ENCODE measurements at regions not wholly inside any gene's neighbourhood (a gene's known extent, or its start where the extent isn't known, plus 50 kb on each side); places are given as distances from the start of the nearest gene placed in this dataset.

DNA sequence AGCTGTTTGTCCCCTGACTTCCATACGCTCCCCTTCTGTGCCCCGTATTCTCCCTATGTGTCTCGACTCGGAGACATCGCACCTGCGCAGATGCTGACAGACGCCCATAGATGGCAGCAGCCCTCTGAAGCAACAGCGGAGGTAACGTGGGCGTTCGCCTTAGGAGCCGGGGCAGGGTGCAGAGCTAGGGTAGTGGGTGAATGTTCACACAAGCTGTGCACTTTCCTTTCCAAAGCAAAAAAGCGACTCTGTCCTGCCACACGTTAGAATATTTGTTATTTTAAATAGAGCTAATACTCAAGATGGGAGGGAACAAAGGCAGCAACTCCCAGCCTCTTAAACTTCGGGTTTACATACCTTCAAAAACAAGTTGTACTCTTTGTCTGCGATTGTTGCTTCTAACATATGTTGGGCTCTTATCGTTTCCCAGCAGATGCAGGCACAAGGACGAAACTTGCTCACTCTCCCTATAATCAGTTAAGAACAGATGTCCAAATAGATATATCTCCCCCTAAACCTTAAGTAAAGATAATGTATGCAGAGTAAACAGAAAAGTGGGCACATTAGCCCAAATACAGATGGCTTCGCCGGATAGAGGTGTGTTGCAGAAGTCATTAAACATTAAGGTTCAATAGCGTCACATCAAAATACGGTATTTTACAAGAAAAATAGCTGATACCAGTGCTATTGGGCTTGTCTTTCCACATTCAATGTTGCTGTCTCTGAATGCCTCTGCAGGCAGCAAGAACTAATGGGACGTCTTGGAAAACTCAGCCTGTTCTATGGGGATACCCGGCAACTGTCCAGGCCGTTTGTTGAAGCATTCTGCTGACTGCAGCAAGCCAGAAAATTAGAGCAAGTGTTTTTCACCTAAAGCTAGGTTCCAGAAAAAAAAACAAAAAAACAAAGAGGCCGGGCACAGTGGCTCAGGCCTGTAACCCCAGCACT, 340.3 kb upstream of the PRKCQ start:
- TF ChIP-seq POLR2A (IDR thresholded peaks at IDR 0.05), result no peak
- TF ChIP-seq CTCF (IDR thresholded peaks at IDR 0.05), result peak in 2 of 3 donors; percentile 21 to 56
- TF ChIP-seq EP300 (IDR thresholded peaks at IDR 0.05), result no peak
- intact Hi-C loops (cut with DNase I), result no loop called here
- Histone ChIP-seq H3K4me3 (no peak overlapping the region), H3K9me3 (no peaks in the 10 kb centered on the region), H3K27ac (no peak overlapping the region), H3K27me3 (no peaks in the 10 kb centered on the region), H3K4me1 (ENCODE audit: insufficient read depth) (peaks cover 3% of the 10 kb centered on the region), H3K36me3 (no peaks in the 10 kb centered on the region)
- 14 to 19% (median 16%) methylated on average over 26 of the region's 26 CpGs for WGBS, 3 donors
- peak; percentile 35 to 77 (median 55) for DNase-seq

DNA sequence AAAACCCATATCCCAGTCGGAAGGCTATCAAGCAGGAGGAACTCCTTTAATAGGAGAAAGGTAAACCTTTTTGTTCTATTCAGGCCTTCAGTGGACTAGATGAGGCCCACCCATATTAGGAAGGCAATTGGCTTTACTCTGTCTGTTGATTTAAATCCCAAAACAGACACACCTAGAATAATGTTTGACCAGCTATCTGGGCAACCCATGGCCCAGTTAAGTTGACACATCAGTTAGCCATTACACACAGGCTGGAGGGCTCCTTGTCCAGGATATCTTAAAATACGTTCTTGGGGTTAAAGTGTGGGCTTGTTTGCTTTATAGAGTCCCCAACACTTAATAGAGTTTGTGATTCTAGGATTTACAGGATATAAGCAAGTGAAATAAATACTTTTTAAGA, 339.0 kb upstream of the PRKCQ start:
- intact Hi-C loops (cut with DNase I), result loop anchor here in 1 of 4 donors (10.0 kb wide), 1 partner anchor 486 kb away; no protein-coding TSS in a partner anchor
- WGBS, 3 donors, result 84 to 100% (median 93%) methylated on average over 2 of the region's 2 CpGs
- no peak overlapping the region for H3K27ac ChIP-seq
- TF ChIP-seq POLR2A (IDR thresholded peaks at IDR 0.05), result no peak
- no peak for TF ChIP-seq EP300 (IDR thresholded peaks at IDR 0.05)
- no peak for TF ChIP-seq CTCF (IDR thresholded peaks at IDR 0.05)
- no peak for DNase-seq
- H3K36me3 ChIP-seq, result no peaks in the 10 kb centered on the region
- no peak overlapping the region for H3K4me3 ChIP-seq
- H3K4me1 ChIP-seq (ENCODE audit: insufficient read depth), result peaks cover 3% of the 10 kb centered on the region
- H3K9me3 ChIP-seq, result no peaks in the 10 kb centered on the region
- no peaks in the 10 kb centered on the region for H3K27me3 ChIP-seq

DNA sequence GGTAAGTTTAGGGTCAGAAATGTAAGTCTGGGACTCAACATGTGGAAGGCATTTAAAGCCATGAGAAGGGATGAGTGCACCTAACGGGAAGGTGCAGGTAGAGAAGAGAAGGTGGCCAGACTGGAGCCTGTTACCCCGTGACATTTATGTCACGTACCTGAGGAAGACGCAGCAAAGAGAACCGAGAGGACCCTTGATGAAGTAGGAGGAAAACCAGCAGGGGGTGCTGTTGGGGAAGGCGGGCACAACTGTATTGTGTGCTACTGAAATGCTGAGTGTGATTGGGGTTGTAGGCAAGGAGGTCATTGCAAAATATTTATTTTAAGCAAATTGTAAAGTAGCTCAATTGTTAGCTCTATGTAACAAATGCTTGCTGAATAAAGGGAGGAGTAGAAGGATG, 338.2 kb upstream of the PRKCQ start:
- intact Hi-C loops (cut with DNase I), result loop anchor here in 1 of 4 donors (10.0 kb wide), 1 partner anchor 486 kb away; no protein-coding TSS in a partner anchor
- peak in 1 of 5 donors; percentile 37 for DNase-seq
- H3K36me3 ChIP-seq, result no peaks in the 10 kb centered on the region

DNA sequence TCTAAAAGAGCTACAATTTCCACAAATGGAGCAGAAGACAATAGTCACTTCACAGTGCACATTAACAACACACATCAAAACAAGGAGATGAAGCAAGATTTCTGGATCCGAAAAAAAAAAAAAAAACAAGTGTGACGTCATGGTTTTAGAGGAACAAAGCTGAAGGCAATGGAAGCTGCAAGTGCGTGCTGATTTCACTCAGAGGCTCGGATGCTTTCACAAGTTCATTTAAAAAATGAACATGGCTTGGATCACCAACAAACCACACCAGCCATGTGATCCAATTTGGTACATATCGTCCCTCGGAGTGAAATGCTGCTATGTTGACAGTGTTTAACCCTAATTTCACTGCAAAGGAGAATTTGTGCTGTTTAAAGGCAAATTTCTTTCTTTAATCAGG, 337.0 kb upstream of the PRKCQ start:
- H3K9me3 ChIP-seq, result no peaks in the 10 kb centered on the region
- no peak for DNase-seq
- H3K4me3 ChIP-seq, result no peak overlapping the region
- no peaks in the 10 kb centered on the region for H3K27me3 ChIP-seq
- peaks cover 5% of the 10 kb centered on the region for H3K4me1 ChIP-seq (ENCODE audit: insufficient read depth)
- intact Hi-C loops (cut with DNase I), result loop anchor here in 1 of 4 donors (10.0 kb wide), 1 partner anchor 488 kb away; no protein-coding TSS in a partner anchor
- H3K27ac ChIP-seq, result no peak overlapping the region
- H3K36me3 ChIP-seq, result no peaks in the 10 kb centered on the region
- TF ChIP-seq CTCF (IDR thresholded peaks at IDR 0.05) (no peak), EP300 (IDR thresholded peaks at IDR 0.05) (no peak), POLR2A (IDR thresholded peaks at IDR 0.05) (no peak)
- WGBS, 3 donors, result 34 to 54% (median 53%) methylated on average over 6 of the region's 6 CpGs

More for the DNA sequence above, 338.2 kb upstream of the PRKCQ start:
- Histone ChIP-seq H3K4me1 (ENCODE audit: insufficient read depth) (peaks cover 3% of the 10 kb centered on the region), H3K27ac (no peak overlapping the region), H3K4me3 (no peak overlapping the region), H3K9me3 (no peaks in the 10 kb centered on the region), H3K27me3 (no peaks in the 10 kb centered on the region)
- WGBS, 3 donors, result 83 to 87% (median 87%) methylated on average over 6 of the region's 6 CpGs
- TF ChIP-seq EP300 (IDR thresholded peaks at IDR 0.05), result no peak
- TF ChIP-seq CTCF (IDR thresholded peaks at IDR 0.05), result no peak
- no peak for TF ChIP-seq POLR2A (IDR thresholded peaks at IDR 0.05)
